ENCODE measurements at regions not wholly inside any gene's neighbourhood (a gene's known extent, or its start where the extent isn't known, plus 50 kb on each side); places are given as distances from the start of the nearest gene placed in this dataset.

DNA sequence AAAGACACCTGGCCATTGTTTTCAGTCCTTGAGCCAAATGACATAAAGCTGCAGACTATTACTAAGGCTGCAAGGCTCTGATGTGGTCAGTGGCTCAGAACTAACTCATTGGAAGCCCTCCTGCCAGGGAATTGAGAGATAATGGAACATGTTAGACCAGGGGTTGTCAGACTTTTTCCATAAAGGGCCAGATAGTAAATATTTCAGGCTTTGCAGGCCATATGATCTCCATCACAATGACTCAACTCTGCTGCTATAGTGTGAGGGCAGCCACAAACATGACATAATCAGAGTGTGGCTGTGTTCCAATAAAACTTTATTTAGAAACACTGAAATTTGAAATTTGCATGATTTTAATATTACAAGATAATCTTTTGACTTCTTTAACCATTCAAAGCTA lies 140.3 kb downstream of the TMEM30B start:
- peaks cover 0 to 12% (median 2%) of the 10 kb centered on the region in 4 donors for H3K9me3 ChIP-seq (ENCODE audit: control insufficient read depth in 4 of 4, low read length in 3 of 4)
- TF ChIP-seq TAF1 (conservative IDR thresholded peaks at IDR 0.05), result no peak
- no peak for TF ChIP-seq FOXA1 (IDR thresholded peaks at IDR 0.05)
- TF ChIP-seq RXRA (IDR thresholded peaks at IDR 0.05), result no peak
- TF ChIP-seq, protein P1, sequence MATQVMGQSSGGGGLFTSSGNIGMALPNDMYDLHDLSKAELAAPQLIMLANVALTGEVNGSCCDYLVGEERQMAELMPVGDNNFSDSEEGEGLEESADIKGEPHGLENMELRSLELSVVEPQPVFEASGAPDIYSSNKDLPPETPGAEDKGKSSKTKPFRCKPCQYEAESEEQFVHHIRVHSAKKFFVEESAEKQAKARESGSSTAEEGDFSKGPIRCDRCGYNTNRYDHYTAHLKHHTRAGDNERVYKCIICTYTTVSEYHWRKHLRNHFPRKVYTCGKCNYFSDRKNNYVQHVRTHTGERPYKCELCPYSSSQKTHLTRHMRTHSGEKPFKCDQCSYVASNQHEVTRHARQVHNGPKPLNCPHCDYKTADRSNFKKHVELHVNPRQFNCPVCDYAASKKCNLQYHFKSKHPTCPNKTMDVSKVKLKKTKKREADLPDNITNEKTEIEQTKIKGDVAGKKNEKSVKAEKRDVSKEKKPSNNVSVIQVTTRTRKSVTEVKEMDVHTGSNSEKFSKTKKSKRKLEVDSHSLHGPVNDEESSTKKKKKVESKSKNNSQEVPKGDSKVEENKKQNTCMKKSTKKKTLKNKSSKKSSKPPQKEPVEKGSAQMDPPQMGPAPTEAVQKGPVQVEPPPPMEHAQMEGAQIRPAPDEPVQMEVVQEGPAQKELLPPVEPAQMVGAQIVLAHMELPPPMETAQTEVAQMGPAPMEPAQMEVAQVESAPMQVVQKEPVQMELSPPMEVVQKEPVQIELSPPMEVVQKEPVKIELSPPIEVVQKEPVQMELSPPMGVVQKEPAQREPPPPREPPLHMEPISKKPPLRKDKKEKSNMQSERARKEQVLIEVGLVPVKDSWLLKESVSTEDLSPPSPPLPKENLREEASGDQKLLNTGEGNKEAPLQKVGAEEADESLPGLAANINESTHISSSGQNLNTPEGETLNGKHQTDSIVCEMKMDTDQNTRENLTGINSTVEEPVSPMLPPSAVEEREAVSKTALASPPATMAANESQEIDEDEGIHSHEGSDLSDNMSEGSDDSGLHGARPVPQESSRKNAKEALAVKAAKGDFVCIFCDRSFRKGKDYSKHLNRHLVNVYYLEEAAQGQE (IDR thresholded peaks at IDR 0.05), result no peak
- no peak for TF ChIP-seq SP1 (IDR thresholded peaks at IDR 0.05)
- TF ChIP-seq HNF4A (conservative IDR thresholded peaks at IDR 0.05), result no peak
- H3K36me3 ChIP-seq (ENCODE audit: control insufficient read depth in 4 of 4, insufficient read depth in 3 of 4, low read depth in 1 of 4, low read length in 3 of 4), result no peaks in the 10 kb centered on the region
- H3K4me3 ChIP-seq (ENCODE audit: low read depth in 1 of 3, low read length in 3 of 3), result no peak overlapping the region
- DNase-seq (ENCODE audit: low spot score), result no peak
- no peak overlapping the region for H3K27ac ChIP-seq (ENCODE audit: low read depth in 1 of 2, low read length in 2 of 2)
- no peak overlapping the region for H3K9ac ChIP-seq (ENCODE audit: low read depth in 1 of 2, low read length in 2 of 2)
- H3K27me3 ChIP-seq (ENCODE audit: control insufficient read depth in 4 of 4, insufficient read depth in 4 of 4, low read length in 3 of 4), result no peaks in the 10 kb centered on the region
- H3K4me1 ChIP-seq (ENCODE audit: control insufficient read depth in 4 of 4, insufficient read depth in 4 of 4, low read length in 3 of 4), result no peaks in the 10 kb centered on the region

DNA sequence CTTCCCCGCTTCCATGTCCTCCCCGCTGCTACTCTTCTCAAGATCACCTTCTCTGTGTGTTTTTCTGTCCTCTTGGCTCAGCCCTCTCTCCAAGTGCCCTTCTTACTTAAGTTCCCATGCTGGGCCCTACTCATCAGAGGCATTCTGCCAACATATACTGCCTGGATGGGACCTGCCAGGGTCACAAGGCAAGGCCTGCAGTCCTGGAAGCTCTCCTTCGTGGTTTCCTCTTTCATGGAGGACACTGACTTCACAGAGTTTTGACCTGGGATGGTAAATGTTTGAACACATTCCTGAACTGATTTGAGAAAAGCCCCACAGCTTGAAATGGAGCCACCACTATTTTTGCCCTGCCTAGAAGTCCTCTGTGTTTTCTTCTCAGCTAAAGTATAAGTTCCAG lies 140.9 kb downstream of the TMEM30B start:
- Histone ChIP-seq H3K27me3 (ENCODE audit: control insufficient read depth in 4 of 4, insufficient read depth in 4 of 4, low read length in 3 of 4) (no peaks in the 10 kb centered on the region), H3K4me1 (ENCODE audit: control insufficient read depth in 4 of 4, insufficient read depth in 4 of 4, low read length in 3 of 4) (no peaks in the 10 kb centered on the region), H3K36me3 (ENCODE audit: control insufficient read depth in 4 of 4, insufficient read depth in 3 of 4, low read depth in 1 of 4, low read length in 3 of 4) (no peaks in the 10 kb centered on the region), H3K4me3 (ENCODE audit: low read depth in 1 of 3, low read length in 3 of 3) (no peak overlapping the region), H3K27ac (ENCODE audit: low read depth in 1 of 2, low read length in 2 of 2) (no peak overlapping the region), H3K9me3 (ENCODE audit: control insufficient read depth in 4 of 4, low read length in 3 of 4) (peaks cover 0 to 12% (median 2%) of the 10 kb centered on the region in 4 donors), H3K9ac (ENCODE audit: low read depth in 1 of 2, low read length in 2 of 2) (no peak overlapping the region)
- WGBS, result 80% methylated on average over 3 of the region's 3 CpGs
- no peak for DNase-seq (ENCODE audit: low spot score)
- no peak for TF ChIP-seq NR2F2 (IDR thresholded peaks at IDR 0.05)
- TF ChIP-seq, protein P1 (IDR thresholded peaks at IDR 0.05), result no peak
- TF ChIP-seq, protein P2, sequence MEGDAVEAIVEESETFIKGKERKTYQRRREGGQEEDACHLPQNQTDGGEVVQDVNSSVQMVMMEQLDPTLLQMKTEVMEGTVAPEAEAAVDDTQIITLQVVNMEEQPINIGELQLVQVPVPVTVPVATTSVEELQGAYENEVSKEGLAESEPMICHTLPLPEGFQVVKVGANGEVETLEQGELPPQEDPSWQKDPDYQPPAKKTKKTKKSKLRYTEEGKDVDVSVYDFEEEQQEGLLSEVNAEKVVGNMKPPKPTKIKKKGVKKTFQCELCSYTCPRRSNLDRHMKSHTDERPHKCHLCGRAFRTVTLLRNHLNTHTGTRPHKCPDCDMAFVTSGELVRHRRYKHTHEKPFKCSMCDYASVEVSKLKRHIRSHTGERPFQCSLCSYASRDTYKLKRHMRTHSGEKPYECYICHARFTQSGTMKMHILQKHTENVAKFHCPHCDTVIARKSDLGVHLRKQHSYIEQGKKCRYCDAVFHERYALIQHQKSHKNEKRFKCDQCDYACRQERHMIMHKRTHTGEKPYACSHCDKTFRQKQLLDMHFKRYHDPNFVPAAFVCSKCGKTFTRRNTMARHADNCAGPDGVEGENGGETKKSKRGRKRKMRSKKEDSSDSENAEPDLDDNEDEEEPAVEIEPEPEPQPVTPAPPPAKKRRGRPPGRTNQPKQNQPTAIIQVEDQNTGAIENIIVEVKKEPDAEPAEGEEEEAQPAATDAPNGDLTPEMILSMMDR (IDR thresholded peaks at IDR 0.05; ENCODE audit: low read depth, low read length, missing input control), result no peak
- TF ChIP-seq, protein P3, sequence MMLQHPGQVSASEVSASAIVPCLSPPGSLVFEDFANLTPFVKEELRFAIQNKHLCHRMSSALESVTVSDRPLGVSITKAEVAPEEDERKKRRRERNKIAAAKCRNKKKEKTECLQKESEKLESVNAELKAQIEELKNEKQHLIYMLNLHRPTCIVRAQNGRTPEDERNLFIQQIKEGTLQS (IDR thresholded peaks at IDR 0.05), result no peak
- no peak for TF ChIP-seq HNF4A (conservative IDR thresholded peaks at IDR 0.05)
- TF ChIP-seq, protein P4, sequence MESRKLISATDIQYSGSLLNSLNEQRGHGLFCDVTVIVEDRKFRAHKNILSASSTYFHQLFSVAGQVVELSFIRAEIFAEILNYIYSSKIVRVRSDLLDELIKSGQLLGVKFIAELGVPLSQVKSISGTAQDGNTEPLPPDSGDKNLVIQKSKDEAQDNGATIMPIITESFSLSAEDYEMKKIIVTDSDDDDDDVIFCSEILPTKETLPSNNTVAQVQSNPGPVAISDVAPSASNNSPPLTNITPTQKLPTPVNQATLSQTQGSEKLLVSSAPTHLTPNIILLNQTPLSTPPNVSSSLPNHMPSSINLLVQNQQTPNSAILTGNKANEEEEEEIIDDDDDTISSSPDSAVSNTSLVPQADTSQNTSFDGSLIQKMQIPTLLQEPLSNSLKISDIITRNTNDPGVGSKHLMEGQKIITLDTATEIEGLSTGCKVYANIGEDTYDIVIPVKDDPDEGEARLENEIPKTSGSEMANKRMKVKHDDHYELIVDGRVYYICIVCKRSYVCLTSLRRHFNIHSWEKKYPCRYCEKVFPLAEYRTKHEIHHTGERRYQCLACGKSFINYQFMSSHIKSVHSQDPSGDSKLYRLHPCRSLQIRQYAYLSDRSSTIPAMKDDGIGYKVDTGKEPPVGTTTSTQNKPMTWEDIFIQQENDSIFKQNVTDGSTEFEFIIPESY (IDR thresholded peaks at IDR 0.05), result no peak

Data from liver (tissue), 8 donors.